KBM-7 (cell line): ENCODE measurements at regions not wholly inside any gene's neighbourhood (a gene's known extent, or its start where the extent isn't known, plus 50 kb on each side); places are given as distances from the start of the nearest gene placed in this dataset.
A peak's percentile ranks its signal among the peaks of the same experiment; 100 is the strongest.

Experiments
- DNase-seq: peaks from one replicate; pipeline ENCODE4 v3.0.0-alpha.2; 2015
- in situ Hi-C: fragments of 300-500 bp; cut with MboI; formaldehyde crosslinking; loops from 2 replicates; pipeline ENCODE4 v1.14.3; 2020; ENCODE audit warnings: low sequenced_read_pairs, low pct_unique_long_range_greater_than_20kb, mixed read lengths

- in situ Hi-C loops = no loop called here
- no peak for DNase-seq
Observed at GRCh38 chr13:90995614-90996013, 351.9 kb upstream of the MIR17HG start.

GRCh38 chr13:90997951-90998350 is 349.5 kb upstream of the MIR17HG start:
- DNase-seq = no peak
- in situ Hi-C loops = no loop called here

- in situ Hi-C loops = no loop called here
- no peak for DNase-seq
Observed at GRCh38 chr13:90999401-90999800, 348.1 kb upstream of the MIR17HG start.

GRCh38 chr13:91001371-91001770 is 346.1 kb upstream of the MIR17HG start:
- in situ Hi-C loops = no loop called here
- no peak for DNase-seq

- in situ Hi-C loops = no loop called here
- no peak for DNase-seq
Observed at GRCh38 chr13:91014696-91015095, 332.8 kb upstream of the MIR17HG start.

- in situ Hi-C loops = no loop called here
- peak; percentile 68 for DNase-seq
Observed at GRCh38 chr13:91017031-91017668, 330.3 kb upstream of the MIR17HG start.

GRCh38 chr13:91017669-91018053 is 329.8 kb upstream of the MIR17HG start:
- in situ Hi-C loops = no loop called here
- DNase-seq = no peak

- DNase-seq = no peak
- in situ Hi-C loops = no loop called here
Observed at GRCh38 chr13:91020461-91021034, 326.9 kb upstream of the MIR17HG start.

- no peak for DNase-seq
- in situ Hi-C loops = no loop called here
Observed at GRCh38 chr13:91024157-91024792, 323.2 kb upstream of the MIR17HG start.

- in situ Hi-C loops = no loop called here
- DNase-seq = no peak
Observed at GRCh38 chr13:91025442-91025841, 322.0 kb upstream of the MIR17HG start.

- in situ Hi-C loops = no loop called here
- no peak for DNase-seq
Observed at GRCh38 chr13:91031508-91031907, 316.0 kb upstream of the MIR17HG start.

- in situ Hi-C loops = no loop called here
- DNase-seq = no peak
Observed at GRCh38 chr13:91032104-91032503, 315.4 kb upstream of the MIR17HG start.

- in situ Hi-C loops = no loop called here
- no peak for DNase-seq
Observed at GRCh38 chr13:91036886-91037285, 310.6 kb upstream of the MIR17HG start.

GRCh38 chr13:91042870-91043269 is 304.6 kb upstream of the MIR17HG start:
- in situ Hi-C loops = no loop called here
- no peak for DNase-seq

GRCh38 chr13:91045351-91046034 is 302.0 kb upstream of the MIR17HG start:
- in situ Hi-C loops = no loop called here
- DNase-seq = peak; percentile 14

- in situ Hi-C loops = no loop called here
- DNase-seq = no peak
Observed at GRCh38 chr13:91046715-91047327, 300.7 kb upstream of the MIR17HG start.

- in situ Hi-C loops = no loop called here
Observed at GRCh38 chr13:91050970-91051369, 296.5 kb upstream of the MIR17HG start.

GRCh38 chr13:91052876-91053275 is 294.6 kb upstream of the MIR17HG start:
- DNase-seq = no peak
- in situ Hi-C loops = no loop called here

More at GRCh38 chr13:91050970-91051369, 296.5 kb upstream of the MIR17HG start:
- no peak for DNase-seq

GRCh38 chr13:91053318-91054065 is 294.0 kb upstream of the MIR17HG start:
- no peak for DNase-seq

More at GRCh38 chr13:91053318-91054065, 294.0 kb upstream of the MIR17HG start:
- in situ Hi-C loops = no loop called here
